ENCODE measurements at regions not wholly inside any gene's neighbourhood (a gene's known extent, or its start where the extent isn't known, plus 50 kb on each side); places are given as distances from the start of the nearest gene placed in this dataset.

- no peak for DNase-seq (ENCODE audit: low spot score)
- H3K27ac ChIP-seq, result no peak overlapping the region
- no peak overlapping the region for H3K4me3 ChIP-seq
- TF ChIP-seq, protein P1, sequence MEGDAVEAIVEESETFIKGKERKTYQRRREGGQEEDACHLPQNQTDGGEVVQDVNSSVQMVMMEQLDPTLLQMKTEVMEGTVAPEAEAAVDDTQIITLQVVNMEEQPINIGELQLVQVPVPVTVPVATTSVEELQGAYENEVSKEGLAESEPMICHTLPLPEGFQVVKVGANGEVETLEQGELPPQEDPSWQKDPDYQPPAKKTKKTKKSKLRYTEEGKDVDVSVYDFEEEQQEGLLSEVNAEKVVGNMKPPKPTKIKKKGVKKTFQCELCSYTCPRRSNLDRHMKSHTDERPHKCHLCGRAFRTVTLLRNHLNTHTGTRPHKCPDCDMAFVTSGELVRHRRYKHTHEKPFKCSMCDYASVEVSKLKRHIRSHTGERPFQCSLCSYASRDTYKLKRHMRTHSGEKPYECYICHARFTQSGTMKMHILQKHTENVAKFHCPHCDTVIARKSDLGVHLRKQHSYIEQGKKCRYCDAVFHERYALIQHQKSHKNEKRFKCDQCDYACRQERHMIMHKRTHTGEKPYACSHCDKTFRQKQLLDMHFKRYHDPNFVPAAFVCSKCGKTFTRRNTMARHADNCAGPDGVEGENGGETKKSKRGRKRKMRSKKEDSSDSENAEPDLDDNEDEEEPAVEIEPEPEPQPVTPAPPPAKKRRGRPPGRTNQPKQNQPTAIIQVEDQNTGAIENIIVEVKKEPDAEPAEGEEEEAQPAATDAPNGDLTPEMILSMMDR (IDR thresholded peaks at IDR 0.05), result no peak
Measured at GRCh38 chr11:104736502-104736901, 161.8 kb downstream of the CASP12 start.

GRCh38 chr11:104734998-104735397 lies 163.3 kb downstream of the CASP12 start:
- H3K27ac ChIP-seq, result no peak overlapping the region
- TF ChIP-seq, protein P1 (IDR thresholded peaks at IDR 0.05), result no peak
- DNase-seq (ENCODE audit: low spot score), result no peak
- no peak overlapping the region for H3K4me3 ChIP-seq

DNA sequence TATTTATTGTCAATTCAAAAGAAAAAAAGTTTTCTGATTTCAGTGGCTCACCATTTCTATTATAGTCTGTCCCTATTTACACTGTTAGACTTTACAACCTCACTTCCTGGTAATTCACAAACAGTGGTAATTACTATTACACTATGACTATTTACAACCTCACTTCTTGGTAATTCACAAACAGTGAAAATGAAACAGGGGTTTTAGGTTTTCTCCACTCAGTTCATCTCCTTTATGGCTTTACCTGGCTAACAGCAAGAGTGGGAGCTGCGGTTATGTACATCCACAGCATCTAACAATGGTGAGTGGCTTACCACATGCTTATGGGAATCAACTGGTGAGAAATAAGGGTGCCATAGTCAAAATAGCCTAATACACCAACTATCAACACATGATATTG lies 166.4 kb downstream of the CASP12 start:
- DNase-seq (ENCODE audit: low spot score), result no peak
- no peak overlapping the region for H3K27ac ChIP-seq
- TF ChIP-seq, protein P1 (IDR thresholded peaks at IDR 0.05), result no peak
- H3K4me3 ChIP-seq, result no peak overlapping the region

DNA sequence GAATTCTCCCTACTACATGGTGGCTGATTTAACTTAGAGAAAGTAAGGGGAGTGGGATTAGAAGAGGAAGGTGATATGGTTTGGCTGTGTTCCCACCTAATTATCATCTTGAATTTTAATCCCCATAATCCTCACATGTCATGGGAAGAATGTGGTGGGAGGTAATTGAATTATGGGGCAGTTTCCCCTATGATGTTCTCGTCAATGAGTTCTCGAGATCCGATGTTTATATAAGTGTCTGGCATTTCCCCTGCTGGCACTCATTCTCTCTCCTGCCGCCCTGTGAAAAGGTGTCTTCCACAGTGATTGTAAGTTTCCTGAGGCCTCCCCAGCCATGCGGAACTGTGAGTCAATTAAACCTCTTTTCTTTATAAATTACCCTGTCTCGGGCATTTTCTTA lies 169.3 kb downstream of the CASP12 start:
- Histone ChIP-seq H3K27ac (no peak overlapping the region), H3K4me3 (no peak overlapping the region)
- TF ChIP-seq, protein P1 (IDR thresholded peaks at IDR 0.05), result no peak
- DNase-seq (ENCODE audit: low spot score), result no peak

DNA sequence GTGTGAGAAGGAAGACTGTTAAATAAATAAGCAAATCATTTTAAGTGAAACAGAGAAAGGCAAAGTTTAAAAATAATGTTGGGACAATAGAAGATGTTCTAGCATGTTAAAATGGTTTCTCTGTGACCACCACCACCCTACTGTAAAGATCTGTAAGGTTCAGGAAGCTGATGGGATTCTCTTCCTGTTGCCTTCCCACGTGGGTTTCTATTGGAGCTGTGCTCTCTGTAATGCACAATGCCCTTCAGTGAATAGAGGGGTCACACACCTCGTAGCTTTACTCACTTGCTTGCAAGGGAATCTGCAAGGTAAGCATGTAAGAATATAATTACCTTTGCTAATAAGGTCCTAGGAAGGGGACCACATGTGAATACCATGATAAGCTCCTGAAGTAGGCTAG lies 170.5 kb downstream of the CASP12 start:
- Histone ChIP-seq H3K27ac (no peak overlapping the region), H3K4me3 (no peak overlapping the region)
- TF ChIP-seq, protein P1 (IDR thresholded peaks at IDR 0.05), result no peak
- no peak for DNase-seq (ENCODE audit: low spot score)

DNA sequence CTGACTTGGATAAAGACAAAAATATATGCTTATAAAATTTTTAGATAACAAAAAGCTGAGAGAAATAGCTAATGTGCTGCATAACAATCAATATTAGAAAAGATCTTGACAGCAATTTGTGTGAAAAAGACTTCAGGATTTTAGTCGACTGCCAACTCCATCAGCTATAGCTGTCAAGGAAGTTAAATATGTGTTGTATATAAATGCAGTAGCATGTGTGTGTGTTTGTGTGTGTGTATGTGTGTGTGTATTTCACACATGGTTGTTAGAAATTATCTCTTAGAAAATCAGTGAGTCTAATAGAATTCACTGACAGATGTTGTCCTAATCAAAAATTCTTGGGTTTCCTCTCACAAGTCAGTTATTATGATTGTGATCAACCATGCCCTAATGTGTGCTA lies 171.2 kb downstream of the CASP12 start:
- TF ChIP-seq, protein P1 (IDR thresholded peaks at IDR 0.05), result no peak
- Histone ChIP-seq H3K4me3 (no peak overlapping the region), H3K27ac (no peak overlapping the region)
- no peak for DNase-seq (ENCODE audit: low spot score)

DNA sequence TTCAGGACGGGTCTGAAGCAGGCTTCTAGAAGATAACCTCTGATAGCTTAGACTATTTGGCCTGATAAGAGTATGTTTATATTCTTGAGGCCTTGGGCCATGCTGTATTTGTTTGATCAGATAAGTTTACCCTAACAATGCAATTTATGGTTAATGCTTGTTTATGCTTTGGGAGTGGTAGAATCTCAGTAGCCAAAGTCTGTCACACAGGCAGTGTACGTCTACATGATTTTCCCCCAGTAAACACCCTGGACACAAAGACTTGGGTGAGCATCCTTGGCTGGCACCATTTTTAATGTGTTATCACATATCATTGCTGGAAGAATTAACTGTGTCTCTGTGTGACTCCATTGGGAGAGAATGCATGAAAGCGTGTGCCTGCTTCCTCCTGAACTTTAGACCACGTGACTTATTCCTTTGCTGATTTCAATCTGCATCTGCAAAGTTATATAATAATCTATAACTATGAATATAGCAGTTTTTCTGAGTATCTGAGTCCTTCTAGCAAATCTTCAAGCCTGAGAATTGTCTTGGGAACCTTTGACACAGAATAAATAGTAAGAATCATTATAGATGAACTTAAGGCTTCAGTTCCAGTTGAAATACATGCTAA lies 172.4 kb downstream of the CASP12 start:
- Histone ChIP-seq H3K27ac (no peak overlapping the region), H3K4me3 (no peak overlapping the region)
- no peak for DNase-seq (ENCODE audit: low spot score)
- TF ChIP-seq, protein P1 (IDR thresholded peaks at IDR 0.05), result no peak

Measured in coronary artery (tissue), 2 donors.